H9 (cell line): ENCODE measurements at regions not wholly inside any gene's neighbourhood (a gene's known extent, or its start where the extent isn't known, plus 50 kb on each side); places are given as distances from the start of the nearest gene placed in this dataset.
A peak's percentile ranks its signal among the peaks of the same experiment; 100 is the strongest.

Experiments
- DNase-seq: peaks from one replicate; pipeline ENCODE4 v3.0.0-alpha.2; 2017
- H2AFZ ChIP-seq: one replicate; pipeline ENCODE4 v1.6.1; 2013; ENCODE audit warnings: mild to moderate bottlenecking, low read length, control low read depth, moderate library complexity
- H2AK5ac ChIP-seq: 2 replicates; pipeline ENCODE4 v1.6.1; 2013; ENCODE audit warnings: low read length, control low read depth, mixed read lengths; ENCODE audit not compliant: insufficient read length
- H2BK120ac ChIP-seq: one replicate; pipeline ENCODE4 v1.6.1; 2013; ENCODE audit warnings: low read depth, mild to moderate bottlenecking, low read length, control low read depth, inconsistent platforms; ENCODE audit not compliant: poor library complexity, severe bottlenecking
- H2BK12ac ChIP-seq: 2 replicates; pipeline ENCODE4 v1.6.1; 2013; ENCODE audit warnings: low read length, control low read depth, mixed read lengths, low read depth; ENCODE audit not compliant: insufficient read length
- H2BK15ac ChIP-seq: 2 replicates; pipeline ENCODE4 v1.6.1; 2013; ENCODE audit warnings: low read depth, low read length, control low read depth
- H2BK20ac ChIP-seq: one replicate; pipeline ENCODE4 v1.6.1; 2013; ENCODE audit warnings: low read depth, mild to moderate bottlenecking, low read length, control low read depth, inconsistent platforms; ENCODE audit not compliant: poor library complexity, severe bottlenecking
- H2BK5ac ChIP-seq: 2 replicates; pipeline ENCODE4 v1.6.1; 2013; ENCODE audit warnings: low read length, control low read depth, mixed read lengths; ENCODE audit not compliant: insufficient read length
- H3K14ac ChIP-seq: 2 replicates; pipeline ENCODE4 v1.6.1; 2013; ENCODE audit warnings: low read length, control low read depth; ENCODE audit not compliant: insufficient read depth
- H3K18ac ChIP-seq: 2 replicates; pipeline ENCODE4 v1.6.1; 2013; ENCODE audit warnings: low read depth, mild to moderate bottlenecking, mixed read lengths, low read length, control low read depth; ENCODE audit not compliant: insufficient read length
- H3K23ac ChIP-seq: 2 replicates; pipeline ENCODE4 v1.6.1; 2013; ENCODE audit warnings: low read length, control low read depth, mixed read lengths, low read depth; ENCODE audit not compliant: insufficient read length
- H3K23me2 ChIP-seq: 2 replicates; pipeline ENCODE4 v1.6.1; 2013; ENCODE audit warnings: low read depth, mild to moderate bottlenecking, mixed read lengths, low read length, control low read depth; ENCODE audit not compliant: insufficient read length, poor library complexity, severe bottlenecking
- H3K27ac ChIP-seq: 2 replicates; pipeline ENCODE4 v1.5.1; 2013; ENCODE audit warnings: low read length, control low read depth, mixed read lengths, low read depth; ENCODE audit not compliant: insufficient read length
- H3K27me3 ChIP-seq: 2 replicates; pipeline ENCODE4 v1.6.1; 2013; ENCODE audit warnings: low read length, control low read depth, inconsistent platforms; ENCODE audit not compliant: insufficient read depth
- H3K4ac ChIP-seq: 2 replicates; pipeline ENCODE4 v1.6.1; 2013; ENCODE audit warnings: low read depth, mild to moderate bottlenecking, control low read depth, inconsistent platforms, low read length, moderate library complexity
- H3K4me1 ChIP-seq: 2 replicates; pipeline ENCODE4 v1.6.1; 2013; ENCODE audit warnings: low read length, control low read depth, inconsistent platforms; ENCODE audit not compliant: insufficient read depth
- H3K4me2 ChIP-seq: 2 replicates; pipeline ENCODE4 v1.6.1; 2013; ENCODE audit warnings: low read length, control low read depth, mixed read lengths; ENCODE audit not compliant: insufficient read length, insufficient read depth
- H3K56ac ChIP-seq: 2 replicates; pipeline ENCODE4 v1.6.1; 2013; ENCODE audit warnings: low read depth, mild to moderate bottlenecking, mixed read lengths, low read length, control low read depth; ENCODE audit not compliant: insufficient read length
- H3K79me1 ChIP-seq: 2 replicates; pipeline ENCODE4 v1.6.1; 2013; ENCODE audit warnings: low read depth, mild to moderate bottlenecking, moderate library complexity, low read length, control low read depth, inconsistent platforms; ENCODE audit not compliant: insufficient read depth, poor library complexity, severe bottlenecking
- H3K79me2 ChIP-seq: 2 replicates; pipeline ENCODE4 v1.6.1; 2013; ENCODE audit warnings: low read length, control low read depth, inconsistent platforms; ENCODE audit not compliant: insufficient read depth
- H3K9ac ChIP-seq: 2 replicates; pipeline ENCODE4 v1.6.1; 2013; ENCODE audit warnings: low read length, control low read depth, mixed read lengths; ENCODE audit not compliant: insufficient read length; ENCODE audit errors: extremely low read depth
- H3K9me3 ChIP-seq: one replicate; pipeline ENCODE4 v1.6.1; 2013; ENCODE audit warnings: low read depth, low read length, inconsistent platforms; ENCODE audit not compliant: control insufficient read depth
- H3T11ph ChIP-seq: one replicate; pipeline ENCODE4 v1.6.1; 2013; ENCODE audit warnings: mild to moderate bottlenecking, low read length, control low read depth, inconsistent platforms
- H4K20me1 ChIP-seq: one replicate; pipeline ENCODE4 v1.6.1; 2013; ENCODE audit not compliant: control insufficient read depth, insufficient read length, insufficient read depth
- H4K5ac ChIP-seq: 2 replicates; pipeline ENCODE4 v1.6.1; 2013; ENCODE audit warnings: low read depth, mild to moderate bottlenecking, mixed read lengths, low read length, control low read depth; ENCODE audit not compliant: insufficient read length
- H4K8ac ChIP-seq: replicated peaks from 2 replicates; pipeline ENCODE4 v1.6.1; 2013; ENCODE audit warnings: low read length, control low read depth, mixed read lengths, low read depth; ENCODE audit not compliant: insufficient read length
- H4K91ac ChIP-seq: 2 replicates; pipeline ENCODE4 v1.6.1; 2013; ENCODE audit warnings: low read depth, mild to moderate bottlenecking, moderate library complexity, mixed read lengths, low read length, control low read depth; ENCODE audit not compliant: insufficient read length
- H3K27ac Mint-ChIP-seq, 3 experiments: 2 replicates in 2 of 3; 3 replicates in 1 of 3; pipeline ENCODE4 v1.8.0; 2020 to 2021; ENCODE audit warnings: mixed read lengths in 3 of 3, mild to moderate bottlenecking in 1 of 3, moderate library complexity in 1 of 3
- H3K27me3 Mint-ChIP-seq: 2 replicates; pipeline ENCODE4 v1.8.0; 2021; ENCODE audit warnings: low read depth, mild to moderate bottlenecking, moderate library complexity, mixed read lengths
- H3K36me3 Mint-ChIP-seq, 3 experiments: 2 replicates in 2 of 3; 3 replicates in 1 of 3; pipeline ENCODE4 v1.8.0; 2020 to 2021; ENCODE audit warnings: low read depth in 3 of 3, mixed read lengths in 3 of 3; ENCODE audit not compliant: insufficient read depth in 1 of 3
- H3K4me1 Mint-ChIP-seq, 2 experiments: 2 replicates each; pipeline ENCODE4 v1.8.0; 2020; ENCODE audit warnings: mixed read lengths in 2 of 2
- H3K4me3 Mint-ChIP-seq, 2 experiments: 2 replicates in 1 of 2; 3 replicates in 1 of 2; pipeline ENCODE4 v1.8.0; 2020 to 2021; ENCODE audit warnings: mild to moderate bottlenecking in 2 of 2, mixed read lengths in 2 of 2, moderate library complexity in 1 of 2
- H3K9me3 Mint-ChIP-seq, 2 experiments: 2 replicates in 1 of 2; 3 replicates in 1 of 2; pipeline ENCODE4 v1.8.0; 2020; ENCODE audit warnings: mild to moderate bottlenecking in 2 of 2, mixed read lengths in 2 of 2, moderate library complexity in 1 of 2
- CTCF ChIP-seq: fragments of 200-600 bp; sonication (generic); conservative IDR thresholded peaks from 3 replicates; pipeline ENCODE4 v1.8.0; 2021; ENCODE audit warnings: antibody characterized with exemption, mild to moderate bottlenecking
- WGBS: extraction: QIAGEN DNeasy Blood & Tissue Kit; methylation state at CpG from one replicate; pipeline ENCODE4 v1.1.7; 2013; ENCODE audit warnings: missing lambda C conversion rate, low lambda C conversion rate, mixed read lengths; ENCODE audit not compliant: insufficient read length; ENCODE audit errors: extremely low coverage; 5-methylcytosine and 5-hydroxymethylcytosine counted together

- H3K4me2 ChIP-seq: no peak overlapping the region
- H3K18ac ChIP-seq: peak overlapping the region; percentile 32
- peaks cover 7 to 18% of the 10 kb centered on the region in 2 experiments for H3K4me1 Mint-ChIP-seq
- H3K79me1 ChIP-seq: no peaks in the 10 kb centered on the region
- peaks cover 5 to 11% of the 10 kb centered on the region in 2 experiments; a peak in 4 of 5 replicates for H3K9me3 Mint-ChIP-seq
- H3K27me3 ChIP-seq: no peaks in the 10 kb centered on the region
- H4K5ac ChIP-seq: no peak overlapping the region
- H3K14ac ChIP-seq: no peak overlapping the region
- no peak overlapping the region for H3K27ac ChIP-seq
- H3K9ac ChIP-seq: no peak overlapping the region
- no peak overlapping the region for H2BK5ac ChIP-seq
- H4K8ac ChIP-seq: no peak overlapping the region
- no peak overlapping the region for H2BK20ac ChIP-seq
- H2AFZ ChIP-seq: peak overlapping the region; percentile 93
- H3K4me1 ChIP-seq: peaks cover 4% of the 10 kb centered on the region; the same call in 1 of the 2 replicates
- H3K4ac ChIP-seq: no peak overlapping the region
- no peaks in the 10 kb centered on the region for H3K79me2 ChIP-seq
- H3K36me3 Mint-ChIP-seq: peaks cover 2 to 28% (median 18%) of the 10 kb centered on the region in 3 experiments; a peak in 5 of 7 replicates
- no peak overlapping the region for H3K23ac ChIP-seq
- no peak overlapping the region for H3K4me3 Mint-ChIP-seq
- no peak overlapping the region for H2BK120ac ChIP-seq
- peak overlapping the region; percentile 6 to 93 (median 69); a peak in 6 of 7 replicates for H3K27ac Mint-ChIP-seq
- H2BK15ac ChIP-seq: no peak overlapping the region
- H4K20me1 ChIP-seq: no peaks in the 10 kb centered on the region
- no peak overlapping the region for H4K91ac ChIP-seq
- no peak overlapping the region for H3T11ph ChIP-seq
- no peaks in the 10 kb centered on the region for H3K23me2 ChIP-seq
- no peak overlapping the region for H3K56ac ChIP-seq
- TF ChIP-seq CTCF: peak; percentile 92
- H2AK5ac ChIP-seq: no peak overlapping the region
- H2BK12ac ChIP-seq: no peak overlapping the region
- no peaks in the 10 kb centered on the region for H3K27me3 Mint-ChIP-seq
- no CpG with 5 or more reads among the region's 4 CpGs for WGBS
- H3K9me3 ChIP-seq: no peaks in the 10 kb centered on the region
- peak; percentile 71 for DNase-seq
Measured at GRCh38 chr13:55245005-55245644, 1895.6 kb upstream of the PRR20A start.
